ENCODE measurements at regions not wholly inside any gene's neighbourhood (a gene's known extent, or its start where the extent isn't known, plus 50 kb on each side); places are given as distances from the start of the nearest gene placed in this dataset.
"Not testable (repeated sequence)": the region's sequence is repeated elsewhere in the genome, so short reads cannot be mapped to it uniquely, and the experiment has no call there.

- no peak for DNase-seq
These were observed 208.3 kb downstream of the EXOC5 start for GRCh38 chr14:57060276-57060955.

GRCh38 chr14:57058319-57058718 lies 210.4 kb downstream of the EXOC5 start:
- no peak for DNase-seq

- DNase-seq, result no peak
These were observed 210.9 kb downstream of the EXOC5 start for GRCh38 chr14:57057803-57058202.

DNA sequence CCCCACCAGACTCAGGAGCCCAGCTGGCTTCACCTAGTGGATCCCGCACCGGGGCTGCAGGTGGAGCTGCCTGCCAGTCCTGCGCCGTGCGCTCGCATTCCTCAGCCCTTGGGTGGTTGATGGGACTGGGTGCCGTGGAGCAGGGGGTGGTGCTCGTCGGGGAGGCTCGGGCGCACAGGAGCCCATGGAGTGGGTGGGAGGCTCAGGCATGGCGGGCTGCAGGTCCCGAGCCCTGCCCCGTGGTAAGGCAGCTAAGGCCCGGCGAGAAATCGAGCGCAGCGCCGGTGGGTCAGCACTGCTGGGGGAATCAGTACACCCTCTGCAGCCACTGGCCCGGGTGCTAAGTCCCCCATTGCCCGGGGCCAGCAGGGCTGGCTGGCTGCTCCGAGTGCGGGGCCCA lies 212.2 kb downstream of the EXOC5 start:
- not testable (repeated sequence) for DNase-seq

- DNase-seq, result no peak
These were observed 215.9 kb downstream of the EXOC5 start for GRCh38 chr14:57052705-57053302.

DNA sequence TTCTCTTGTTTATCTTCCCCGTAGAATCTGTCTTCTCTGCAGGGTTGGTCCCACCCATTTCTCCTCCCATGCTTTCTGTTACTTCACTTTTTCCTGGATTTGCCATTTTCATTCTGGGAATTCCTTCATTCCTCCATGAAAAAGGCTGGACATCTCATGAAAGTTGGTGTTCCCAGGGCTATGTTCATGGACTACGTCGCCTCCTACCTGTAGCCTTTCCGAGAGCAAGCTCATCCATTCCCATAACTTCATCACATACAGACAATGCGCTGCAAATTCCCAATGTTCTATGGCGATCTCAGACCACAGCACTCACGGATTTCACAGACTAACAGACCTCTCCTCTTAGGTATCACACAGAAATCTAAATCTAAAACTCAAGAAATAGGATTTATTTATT lies 217.1 kb downstream of the EXOC5 start:
- DNase-seq, result no peak

DNA sequence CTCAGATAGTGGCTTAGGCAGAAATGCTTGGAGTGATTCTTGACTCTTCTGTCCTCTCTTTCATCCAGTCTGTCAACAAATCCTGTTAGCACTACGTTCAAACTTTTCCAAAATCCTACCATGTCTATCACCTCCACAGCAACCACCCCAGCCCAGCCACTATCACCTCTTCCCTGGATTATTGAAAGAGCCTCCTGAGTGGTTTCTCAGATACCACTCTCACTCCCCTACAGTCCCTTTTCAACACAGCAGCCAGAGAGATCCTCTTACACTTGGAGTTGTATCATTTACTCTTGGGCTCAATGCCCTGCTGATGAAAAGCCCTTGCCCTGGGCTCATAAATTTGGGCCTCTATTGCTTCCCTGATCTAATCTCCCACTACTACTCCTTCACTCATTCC lies 218.9 kb downstream of the EXOC5 start:
- DNase-seq, result no peak

- DNase-seq, result no peak
These were observed 222.5 kb downstream of the EXOC5 start for GRCh38 chr14:57046175-57046574.

DNA sequence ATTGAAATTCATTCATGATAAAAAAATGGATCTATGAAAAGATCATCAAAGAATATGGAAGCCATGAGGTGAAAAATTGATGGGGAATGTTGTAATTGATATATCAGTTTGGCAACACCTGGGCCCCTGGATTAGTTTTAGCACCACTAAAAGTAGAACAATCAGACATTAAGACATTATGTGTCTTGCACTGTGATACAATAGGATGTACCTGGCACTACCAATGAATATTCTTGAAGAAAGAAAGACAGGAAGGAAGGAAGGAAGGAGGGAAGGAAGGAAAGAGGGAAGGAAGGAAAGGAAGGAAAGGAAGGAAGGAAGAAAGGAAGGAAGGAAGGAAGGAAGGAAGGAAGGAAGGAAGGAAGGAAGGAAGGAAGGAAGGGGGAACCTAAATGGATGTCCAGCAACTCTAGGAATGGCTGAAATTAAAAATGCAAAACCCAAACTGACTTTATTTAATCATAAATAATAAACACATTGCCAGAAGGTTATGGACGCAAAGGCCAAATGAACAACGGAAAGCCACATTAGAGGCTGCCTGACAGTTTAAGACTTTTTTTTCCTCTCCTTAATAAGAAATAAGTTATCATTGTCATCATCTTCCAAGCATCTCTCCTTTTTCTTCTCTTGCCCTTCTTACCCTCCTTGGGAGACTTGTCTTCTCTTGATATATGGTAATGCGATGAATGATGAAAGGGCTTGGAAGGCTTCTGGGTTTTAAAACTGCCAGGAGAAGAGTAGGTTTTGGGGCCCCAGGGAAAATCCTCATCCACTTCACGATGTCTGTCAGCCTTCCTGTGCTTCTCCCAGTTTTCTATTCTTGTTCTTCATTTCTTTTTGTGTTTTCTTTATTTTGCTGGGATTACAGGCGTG lies 224.4 kb downstream of the EXOC5 start:
- DNase-seq, result not testable (repeated sequence)

GRCh38 chr14:57038689-57039088 lies 228.4 kb upstream of the OTX2 start:
- DNase-seq, result peak; percentile 23 to 24

DNA sequence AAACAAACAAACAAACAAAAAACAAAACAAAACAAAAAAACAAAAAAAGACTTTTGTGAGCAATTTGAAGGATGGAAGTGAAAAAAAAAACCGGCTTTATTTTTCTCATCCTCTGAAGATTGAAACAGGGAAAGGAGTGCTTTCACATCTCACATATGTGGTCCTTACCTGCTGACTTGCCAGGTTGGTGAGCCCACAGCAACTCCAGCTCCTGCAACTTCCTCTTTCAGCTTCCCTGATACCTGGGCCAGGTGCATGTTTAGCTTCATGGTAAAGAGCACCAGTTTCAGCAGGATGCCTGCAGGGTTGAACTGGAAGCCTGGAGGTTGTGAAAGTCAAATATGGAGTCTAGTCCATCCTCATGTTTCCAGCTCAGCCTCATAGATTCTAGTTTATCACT lies 221.2 kb upstream of the OTX2 start:
- no peak for DNase-seq

DNA sequence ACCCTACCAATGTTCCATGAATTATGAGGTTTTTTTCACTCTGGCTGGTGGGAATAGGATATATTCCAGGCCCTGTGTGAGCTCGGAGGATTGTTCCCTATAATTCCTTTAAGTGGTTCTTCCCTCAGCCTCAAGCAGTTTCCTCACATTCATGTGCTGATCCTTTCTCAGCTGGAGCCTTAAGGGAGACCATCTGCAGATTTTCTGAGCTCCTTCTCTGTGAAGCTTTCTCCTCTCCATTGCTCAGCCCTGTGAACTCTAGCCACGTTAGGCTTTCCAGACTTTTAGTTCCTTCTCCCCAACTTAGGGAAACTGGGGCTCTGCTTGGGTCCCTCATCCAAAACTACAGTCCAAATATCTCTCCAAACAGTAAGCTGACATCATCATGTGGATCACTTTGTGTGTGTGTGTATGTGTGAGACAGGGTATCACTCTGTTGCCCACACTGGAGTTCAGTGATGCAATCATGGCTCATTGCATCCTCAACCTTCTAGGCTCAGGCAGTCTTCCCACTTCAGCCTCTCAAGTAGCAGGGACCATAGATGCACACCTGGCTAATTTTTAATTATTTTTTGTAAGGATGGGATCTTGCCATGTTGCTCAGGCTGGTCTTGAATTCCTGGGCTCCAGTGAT lies 219.5 kb upstream of the OTX2 start:
- DNase-seq, result no peak

DNA sequence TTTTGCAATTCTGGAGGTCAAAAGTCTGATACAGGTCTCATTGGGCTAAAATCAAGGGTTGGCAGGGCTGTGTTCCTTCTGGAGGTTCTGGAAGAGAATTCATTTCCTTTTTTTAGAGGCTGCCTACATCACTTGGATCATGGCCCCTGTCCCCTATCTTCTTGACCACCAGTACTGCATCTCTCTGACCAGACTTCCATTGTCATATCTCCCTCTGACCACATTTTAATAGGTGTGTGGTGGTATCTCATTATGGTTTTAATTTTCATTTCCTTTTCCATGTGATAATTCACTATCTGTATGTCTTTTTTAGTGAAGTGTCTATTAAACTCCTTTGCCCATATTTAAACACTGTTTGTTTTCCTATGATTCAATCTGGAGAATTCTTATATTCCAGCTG lies 215.2 kb upstream of the OTX2 start:
- DNase-seq, result no peak

DNA sequence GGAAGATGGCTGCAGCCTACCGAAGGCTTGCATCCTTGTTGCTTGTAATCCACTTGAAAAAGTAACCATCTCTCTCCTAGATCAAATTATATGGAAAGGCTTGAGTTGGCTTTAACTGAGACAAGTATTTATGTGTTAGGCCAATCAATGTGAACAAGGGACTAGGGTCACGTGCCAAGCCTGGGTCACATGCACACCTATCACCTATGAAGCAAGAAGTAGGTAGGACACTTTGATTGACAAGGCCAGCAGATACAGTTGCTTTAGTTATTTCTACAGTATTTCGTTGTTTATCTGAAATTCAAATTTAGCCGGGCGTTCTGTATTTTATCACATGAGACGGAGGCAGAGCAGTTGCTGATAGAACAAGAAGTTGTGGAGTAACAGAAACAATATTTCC lies 212.3 kb upstream of the OTX2 start:
- no peak for DNase-seq

DNA sequence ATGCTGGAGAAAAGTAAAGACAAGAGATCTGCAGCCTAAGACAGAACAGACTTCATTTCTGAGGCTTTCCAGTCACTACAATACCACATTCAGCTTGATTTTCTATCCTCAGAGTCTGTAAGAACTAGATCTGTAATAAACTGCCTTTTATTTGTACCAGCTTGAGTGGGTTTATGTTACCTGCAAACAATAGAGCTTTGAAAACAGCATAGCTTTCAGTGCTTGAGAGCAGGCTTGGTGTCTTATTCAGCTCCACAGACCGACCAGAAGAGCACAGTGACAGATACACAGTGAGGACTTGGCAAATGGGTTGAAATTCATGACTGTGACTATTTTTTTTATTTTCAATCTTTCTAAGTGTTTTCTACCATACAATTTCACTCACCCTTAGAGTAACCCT lies 207.8 kb upstream of the OTX2 start:
- no peak for DNase-seq

- no peak for DNase-seq
These were observed 203.7 kb upstream of the OTX2 start for GRCh38 chr14:57013987-57014386.

DNA sequence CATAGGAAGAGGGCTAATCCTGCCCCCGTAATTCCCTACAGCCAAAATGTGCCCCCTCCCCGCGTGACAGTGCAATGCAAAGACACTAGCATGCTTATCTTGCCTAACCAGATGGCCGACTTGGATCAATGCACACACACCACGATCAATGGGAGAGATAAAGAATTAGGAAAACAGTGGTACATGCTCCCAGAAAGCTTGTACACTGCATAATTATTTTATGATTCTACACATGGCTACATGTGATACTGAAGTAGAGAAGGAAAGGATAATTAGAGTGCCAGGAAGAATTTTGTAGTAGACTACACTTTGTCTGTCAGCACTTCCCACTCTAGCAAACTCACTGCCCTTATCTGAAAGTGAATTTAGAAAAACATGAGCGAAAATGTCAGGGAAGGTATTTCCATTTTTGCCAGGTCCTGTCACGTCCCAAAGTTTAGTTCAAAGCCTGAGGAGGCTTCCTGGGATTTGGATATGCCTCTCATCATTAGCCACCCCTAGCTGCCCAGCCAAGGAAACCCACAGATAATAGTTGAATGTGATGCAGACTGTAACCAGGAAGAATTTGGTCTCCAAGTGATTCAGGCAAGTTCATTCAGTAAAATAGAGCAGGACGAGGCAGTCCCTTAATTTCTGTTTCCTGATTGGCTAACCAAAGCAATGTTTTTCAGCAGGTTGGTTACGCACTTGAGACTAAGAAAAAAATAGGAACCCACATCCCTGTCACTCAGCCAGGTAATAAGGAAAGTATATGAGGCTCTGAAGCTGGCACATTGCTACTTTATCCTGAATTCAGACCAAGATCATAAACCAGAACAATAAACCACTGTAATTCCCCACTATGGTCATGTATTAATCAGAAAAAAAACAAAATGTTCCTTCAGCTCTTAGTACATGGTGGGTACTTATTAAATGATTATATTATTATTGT lies 199.6 kb upstream of the OTX2 start:
- no peak for DNase-seq

- DNase-seq, result no peak
These were observed 198.3 kb upstream of the OTX2 start for GRCh38 chr14:57008534-57008933.

- DNase-seq, result no peak
These were observed 188.4 kb upstream of the OTX2 start for GRCh38 chr14:56998728-56999127.

DNA sequence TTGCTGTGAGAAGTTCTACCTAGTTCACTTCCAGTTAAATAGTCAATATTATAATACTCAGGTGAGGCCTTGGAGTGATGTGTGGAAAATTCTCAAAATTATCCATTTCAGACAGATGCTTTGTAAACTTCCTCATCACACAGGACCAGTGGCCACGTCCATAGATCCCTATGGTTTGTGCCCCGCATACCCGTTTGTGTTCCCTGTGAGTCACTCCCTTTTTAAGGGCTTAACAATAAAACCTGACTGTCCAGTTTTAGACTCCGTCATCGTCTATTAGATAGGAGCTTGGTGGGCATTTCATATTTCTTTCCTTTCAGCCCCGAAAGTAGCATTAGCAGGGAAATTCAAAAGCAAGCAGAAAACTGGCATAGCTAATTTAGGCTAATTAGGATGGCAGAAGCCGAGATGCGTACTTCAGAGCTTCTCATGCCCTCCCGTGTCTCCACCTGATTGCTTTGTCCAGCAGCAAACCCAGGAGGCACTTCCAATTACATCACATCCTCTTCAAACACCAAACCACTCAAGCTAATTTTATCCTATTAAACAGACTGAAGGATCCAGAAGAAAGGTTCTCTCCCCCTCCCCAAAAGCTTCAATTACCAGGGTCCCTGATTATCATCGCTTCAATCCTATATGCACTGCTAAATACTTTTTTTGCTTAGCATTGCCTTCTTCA lies 186.6 kb upstream of the OTX2 start:
- no peak for DNase-seq

DNA sequence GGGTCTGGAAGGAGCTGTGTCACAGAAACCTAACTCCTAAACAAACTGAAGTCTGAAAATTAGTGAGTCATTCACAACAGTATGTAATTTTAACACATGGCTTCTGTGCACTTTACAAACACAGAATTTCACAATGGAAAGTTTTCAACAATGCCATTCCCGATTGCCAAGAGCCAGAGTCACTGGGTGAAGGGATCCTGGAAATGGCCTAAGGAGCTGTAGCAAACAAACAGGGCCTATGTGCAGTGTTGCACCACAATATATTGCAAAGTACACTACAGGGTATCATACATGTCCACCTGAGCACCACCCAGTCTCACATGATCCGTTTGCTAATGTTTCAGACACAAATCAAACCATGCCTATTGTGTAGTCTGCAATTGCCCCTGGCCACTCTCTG lies 184.7 kb upstream of the OTX2 start:
- no peak for DNase-seq

DNA sequence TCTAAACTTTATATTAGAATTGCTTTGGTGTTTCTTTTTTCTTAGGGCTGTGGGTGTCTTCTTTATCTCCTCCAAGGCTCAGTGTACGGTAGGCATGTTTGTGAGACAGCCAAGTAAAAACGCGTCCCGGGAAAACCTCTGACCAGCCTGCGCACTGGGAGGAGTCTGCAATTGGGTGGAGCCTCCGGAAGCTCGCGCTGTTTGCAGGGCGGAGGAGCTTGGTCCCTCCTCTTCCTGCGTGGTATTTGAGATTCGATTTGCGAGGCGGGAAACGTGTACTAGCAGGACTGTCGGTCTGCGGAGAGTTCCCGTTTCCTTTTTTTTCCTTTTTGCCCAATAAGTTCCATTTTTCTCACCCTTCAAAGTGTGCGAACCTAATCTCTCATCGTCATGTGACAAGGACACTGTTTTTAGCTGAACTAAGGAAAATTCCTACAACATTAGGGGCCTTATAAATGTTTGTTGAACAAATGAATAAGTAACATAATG lies 182.1 kb upstream of the OTX2 start:
- DNase-seq, result no peak

Data from inflammatory macrophage treated with lipopolysaccharide for 1 hour (primary cell).